SW 1271 (cell line): ENCODE measurements at regions not wholly inside any gene's neighbourhood (a gene's known extent, or its start where the extent isn't known, plus 50 kb on each side); places are given as distances from the start of the nearest gene placed in this dataset.

Experiments used
- DNase-seq, 2 experiments: peaks; one replicate each; lab custom pipeline; 2025; lab: John Stamatoyannopoulos, UW

DNA sequence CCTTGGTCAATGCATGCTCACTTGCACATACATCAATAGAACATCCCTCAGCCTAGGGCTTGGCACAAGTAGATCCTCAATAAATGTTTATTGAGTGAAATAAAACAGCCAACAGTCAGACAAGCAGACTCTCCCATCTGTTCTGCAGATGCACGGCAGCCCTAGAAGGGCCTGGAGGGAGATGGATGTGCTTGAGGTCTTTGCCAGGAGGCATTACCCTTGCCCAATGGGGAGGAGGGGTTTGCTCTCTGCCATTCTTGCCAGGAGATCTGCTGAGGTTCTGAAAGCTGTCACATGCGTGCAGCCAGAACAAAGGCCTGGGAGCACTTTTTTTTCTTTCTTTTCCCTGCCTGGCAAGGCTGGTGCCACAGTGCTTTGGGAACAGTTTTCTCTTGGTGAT is 349.3 kb upstream of the THRB start:
- DNase-seq: no peak

DNA sequence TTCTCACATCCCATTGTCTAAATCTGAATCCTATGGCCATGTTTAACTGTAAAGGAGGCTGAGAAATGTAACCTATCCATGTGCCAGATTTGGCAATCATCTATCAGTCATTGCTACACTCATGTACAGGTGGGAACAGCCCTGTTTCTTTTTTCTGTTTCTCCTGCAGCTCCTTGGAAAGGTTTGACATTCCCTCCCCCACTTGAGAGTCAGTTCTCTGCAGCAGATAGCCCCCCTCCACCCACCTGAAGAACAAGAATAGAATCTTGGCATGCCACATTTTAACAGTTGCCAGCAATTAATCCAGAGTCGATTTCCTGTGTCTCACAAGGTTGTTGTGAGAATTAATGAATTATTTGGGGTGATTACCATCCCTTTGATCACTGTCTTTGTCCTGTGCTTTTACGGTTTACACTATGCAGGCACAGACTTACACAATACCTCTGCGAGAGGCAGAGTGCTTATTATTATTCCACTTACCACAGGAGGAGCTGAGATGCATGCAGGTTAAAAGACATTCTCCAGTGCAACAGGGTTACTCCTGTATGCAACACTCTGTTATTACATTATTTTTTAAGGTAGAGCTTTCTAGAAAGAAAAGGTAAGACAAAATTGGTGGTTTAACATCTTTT is 351.0 kb upstream of the THRB start:
- DNase-seq: no peak

DNA sequence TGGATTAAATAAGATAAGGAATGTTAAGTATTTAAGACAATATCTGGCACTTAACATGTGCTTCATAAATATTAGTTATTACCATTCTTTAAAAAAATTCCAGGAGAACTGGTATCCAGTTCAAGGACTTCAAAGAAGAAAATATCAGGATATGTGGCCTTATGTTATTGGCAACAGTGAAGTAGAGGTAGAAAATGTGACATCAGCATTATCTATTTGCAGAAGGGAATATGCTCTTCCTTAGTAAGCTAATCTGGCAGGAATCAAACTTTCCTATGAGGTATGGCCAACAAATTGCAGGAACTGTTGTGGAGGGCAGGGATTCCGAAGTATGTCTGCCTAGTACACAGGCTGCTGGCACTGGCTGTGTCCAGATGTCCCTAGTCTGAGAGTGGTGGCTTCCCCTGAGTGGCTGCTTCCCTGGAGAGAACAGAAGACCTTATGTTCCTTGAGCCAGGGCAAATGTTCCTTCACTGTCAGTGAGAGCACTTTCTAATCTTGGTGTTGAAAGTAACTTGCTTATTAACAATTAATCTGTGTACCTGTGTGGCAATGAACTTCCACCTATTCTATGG is 351.7 kb upstream of the THRB start:
- DNase-seq: no peak

DNA sequence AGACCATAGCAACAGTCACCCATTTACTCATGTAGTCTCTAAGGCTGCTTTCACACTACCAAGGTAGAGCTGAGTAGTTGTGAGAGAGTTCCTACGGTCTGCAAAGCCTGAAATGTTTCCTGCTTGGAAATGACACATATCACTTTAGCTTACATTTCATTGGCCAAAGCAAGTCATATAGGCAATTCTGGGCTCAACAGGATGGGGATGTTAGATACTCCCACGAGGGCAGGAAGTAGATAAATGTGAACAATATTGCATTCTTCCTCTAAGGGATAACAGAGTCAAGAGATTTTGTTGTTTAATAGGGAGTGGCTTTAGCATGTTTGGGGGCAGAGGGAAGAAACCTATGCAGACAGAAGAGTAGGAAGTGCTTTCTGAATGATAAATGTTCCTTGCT is 355.6 kb upstream of the THRB start:
- DNase-seq: no peak

DNA sequence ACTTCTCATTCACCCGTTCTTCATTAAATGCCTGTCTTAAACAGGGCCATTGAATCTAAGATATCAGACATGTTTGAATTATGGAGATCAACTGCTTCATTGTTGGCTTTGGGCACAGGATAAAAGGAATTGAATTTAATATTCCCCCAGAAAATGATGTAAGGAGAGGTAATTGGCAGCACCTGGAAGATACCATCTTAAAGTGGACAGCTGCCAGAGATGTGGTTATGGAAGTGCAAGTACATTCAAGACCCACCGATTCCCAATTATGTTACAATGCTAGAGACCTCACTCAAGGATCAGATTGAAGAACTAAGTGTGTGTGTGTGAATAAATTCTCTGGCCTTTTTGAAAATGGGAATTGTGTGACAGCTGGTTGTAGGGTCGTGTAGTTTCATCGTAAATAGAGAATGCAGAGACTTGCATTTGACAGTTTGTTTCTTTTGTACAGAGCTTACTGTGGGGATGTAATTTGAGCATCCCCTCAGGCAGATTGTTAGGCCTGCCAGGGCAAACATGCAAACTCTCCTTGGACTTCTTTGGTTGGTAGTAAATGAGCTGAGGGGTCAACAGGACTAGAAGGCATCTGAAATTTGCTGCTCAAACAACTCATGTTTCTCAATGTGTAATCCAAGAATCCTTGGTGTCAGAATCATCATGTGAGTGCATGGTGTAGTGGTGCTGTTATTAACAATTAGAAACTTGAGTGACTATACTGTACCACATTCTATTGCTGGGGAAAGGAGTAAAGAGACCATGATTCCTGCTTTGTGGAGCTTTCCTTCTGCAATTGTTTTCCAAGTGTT is 359.2 kb upstream of the THRB start:
- DNase-seq: no peak

DNA sequence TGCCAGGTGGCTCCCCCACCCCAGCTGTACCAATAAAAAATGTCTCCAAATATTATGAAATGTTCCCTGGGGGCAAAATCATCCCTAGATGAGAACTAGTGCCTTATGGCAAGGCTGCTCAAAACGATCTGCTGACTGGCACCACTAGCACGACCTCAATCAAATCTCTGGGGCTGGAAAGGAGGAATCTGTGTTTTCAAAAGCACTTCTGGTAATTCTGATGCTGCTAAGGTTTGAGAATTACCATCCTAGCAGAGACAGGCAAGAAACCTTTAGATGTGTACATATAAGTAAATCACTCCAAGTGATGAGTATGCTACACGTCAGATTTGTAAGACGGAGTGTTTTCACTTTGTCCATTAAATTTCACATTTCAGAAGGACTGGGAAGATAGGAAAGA is 360.1 kb upstream of the THRB start:
- no peak for DNase-seq

DNA sequence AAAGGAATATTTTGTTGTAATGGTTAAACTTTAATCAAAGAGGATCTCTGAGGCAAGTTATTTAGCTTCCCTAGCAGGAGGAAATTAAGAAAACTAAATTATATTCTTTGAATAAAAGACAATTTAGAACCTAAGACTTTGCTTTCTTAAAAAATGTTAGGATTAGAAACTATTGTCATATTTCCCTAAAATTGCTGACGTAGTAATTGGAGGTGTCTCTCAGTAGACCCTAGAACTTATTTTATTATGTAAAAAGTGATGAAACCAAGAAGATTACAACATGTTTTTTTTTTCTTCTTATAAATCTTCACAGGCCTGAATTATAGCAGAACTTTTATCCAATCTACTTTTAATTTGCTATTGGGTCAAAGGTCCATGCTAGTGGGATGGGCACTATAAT is 363.3 kb upstream of the THRB start:
- DNase-seq: no peak

DNA sequence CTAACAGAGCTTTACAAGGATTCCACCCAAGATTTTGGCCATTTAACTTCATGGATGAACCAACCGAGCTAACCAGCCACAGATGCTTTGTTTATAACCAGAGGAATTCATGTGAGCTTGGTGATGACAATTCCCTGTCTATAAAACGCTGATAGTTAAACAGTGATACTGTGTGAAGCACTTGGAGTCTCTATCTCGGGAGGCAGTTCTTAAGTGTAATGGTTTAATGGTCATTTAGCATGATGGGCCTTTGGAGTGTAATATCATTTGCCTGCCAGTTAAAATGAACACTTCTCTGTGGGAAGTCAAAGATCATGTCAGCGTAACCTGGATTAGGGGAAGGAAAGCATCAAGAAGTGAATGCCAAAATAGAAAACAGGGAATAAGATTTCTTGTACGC is 368.6 kb upstream of the THRB start:
- DNase-seq: no peak

DNA sequence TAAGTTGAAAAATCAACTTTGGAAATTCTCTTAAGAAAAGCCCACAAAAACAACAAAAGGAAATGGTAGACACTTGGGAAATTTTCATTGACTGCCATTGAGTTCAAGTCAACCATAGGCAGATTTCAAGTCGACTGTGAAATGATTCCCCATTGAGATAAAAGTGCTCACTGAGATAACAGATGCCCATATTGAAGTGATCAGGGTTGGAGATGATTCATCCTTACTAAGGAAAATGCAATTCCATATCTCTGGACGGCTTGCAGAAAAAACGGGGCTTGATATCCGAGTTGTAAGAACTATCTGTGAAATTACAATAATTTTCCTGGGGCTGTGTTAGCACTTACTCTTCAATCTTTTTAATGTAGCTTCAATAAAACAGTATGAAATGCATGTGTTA is 373.1 kb upstream of the THRB start:
- no peak for DNase-seq

DNA sequence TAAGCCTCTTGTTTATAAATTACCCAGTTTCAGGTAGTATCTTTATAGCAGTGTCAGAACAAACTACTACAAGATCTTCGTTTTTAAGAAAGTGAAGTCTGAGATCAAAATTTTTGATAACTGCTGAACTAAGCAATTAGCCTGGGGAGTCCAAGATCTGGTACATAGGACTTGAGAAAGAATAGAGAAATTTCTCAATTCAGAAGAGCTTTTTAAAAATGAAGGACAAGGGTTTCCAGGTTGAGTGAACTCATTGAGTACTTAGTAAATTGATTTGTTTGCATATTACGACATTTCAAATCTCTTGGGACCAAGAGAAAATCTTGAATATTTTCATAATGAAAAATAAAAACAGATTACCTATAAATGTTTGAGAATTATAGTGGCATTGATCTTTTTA is 386.6 kb upstream of the THRB start:
- DNase-seq: no peak

DNA sequence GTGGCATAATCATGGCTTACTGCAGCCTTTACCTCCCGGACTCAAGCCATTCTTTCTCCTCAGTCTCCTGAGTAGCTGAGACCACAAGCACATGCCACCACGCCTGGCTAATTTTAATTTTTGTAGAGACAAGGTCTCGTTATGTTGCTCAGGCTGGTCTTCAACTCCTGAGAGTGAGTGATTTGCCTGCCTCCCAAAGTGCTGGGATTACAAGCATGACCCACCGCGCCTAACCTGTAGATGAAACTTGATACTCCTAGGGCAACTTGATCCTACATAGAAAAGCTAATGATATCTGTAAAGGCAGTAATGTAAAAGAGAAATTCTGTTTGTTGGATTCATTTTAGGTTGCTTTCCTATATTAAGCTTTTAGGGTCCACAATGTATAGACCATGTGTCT is 391.9 kb upstream of the THRB start:
- no peak for DNase-seq

DNA sequence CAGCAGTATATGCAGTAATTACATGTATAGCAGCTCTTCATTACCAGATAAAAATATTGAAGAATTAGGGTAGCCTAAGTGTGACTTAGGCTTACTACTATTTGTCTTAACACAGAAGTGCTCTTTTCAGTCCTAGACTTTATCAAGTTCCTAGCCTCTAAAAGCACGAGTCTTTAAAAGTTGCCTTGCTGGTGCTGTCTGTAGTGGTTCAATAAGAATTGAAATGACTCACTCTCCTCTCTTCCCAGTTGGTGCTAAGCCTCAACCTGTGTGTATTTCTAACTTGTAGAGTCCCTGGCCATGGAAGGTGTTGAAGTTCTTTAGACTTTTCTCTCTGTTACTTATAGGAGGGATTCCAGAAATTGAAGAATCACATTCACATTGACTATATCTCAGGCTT is 395.4 kb upstream of the THRB start:
- DNase-seq: no peak

DNA sequence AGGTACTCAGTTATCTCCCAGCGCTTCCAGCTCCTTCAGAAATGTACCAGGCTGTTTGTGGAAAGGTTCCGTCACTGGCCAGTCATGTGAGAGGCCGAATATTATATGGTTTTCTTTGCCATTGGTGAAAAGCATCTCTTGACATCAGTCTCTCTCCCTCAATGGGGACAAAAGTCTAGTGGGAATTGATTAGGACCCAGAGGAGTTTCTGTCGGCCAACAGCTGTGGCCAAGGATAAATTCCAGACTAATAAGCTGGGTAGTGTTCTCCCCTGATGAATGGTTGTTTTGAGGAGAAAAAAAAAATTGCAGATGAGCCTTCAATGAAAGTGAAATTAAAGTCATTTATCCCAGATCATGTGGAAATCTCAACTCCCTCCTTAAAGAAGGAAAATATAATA is 404.7 kb upstream of the THRB start:
- DNase-seq: no peak

DNA sequence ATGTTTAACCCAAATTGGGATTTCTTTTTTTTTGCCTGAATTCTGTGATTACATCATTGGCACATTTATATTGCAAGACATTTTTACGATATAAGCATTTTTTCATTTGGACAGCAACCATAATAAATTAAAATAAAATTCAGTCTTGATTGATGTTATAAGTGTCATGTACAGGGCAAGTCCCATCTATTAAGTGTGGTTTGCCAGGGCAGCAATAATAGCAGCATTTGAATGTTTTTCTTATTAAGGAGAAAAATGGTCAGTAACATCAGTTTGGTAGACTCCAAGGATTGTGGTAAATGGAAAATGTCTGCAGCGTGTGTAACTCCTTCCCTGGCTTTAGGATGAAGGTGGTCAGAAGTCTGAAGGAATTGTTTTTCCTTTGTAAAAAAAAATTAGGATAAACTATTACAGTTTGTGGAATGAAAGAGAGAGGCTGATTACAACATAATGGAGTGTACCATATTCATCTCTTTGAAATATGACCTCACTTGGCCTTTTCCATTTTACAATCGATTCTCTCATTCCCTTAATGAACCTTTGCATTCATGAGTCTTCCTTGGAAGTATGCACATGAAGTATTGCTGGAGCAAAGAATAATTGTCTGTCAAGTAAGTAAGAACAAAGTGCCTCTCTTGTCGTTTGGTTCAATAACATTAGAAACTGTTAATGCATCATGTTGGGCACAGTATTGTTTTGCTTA is 405.4 kb upstream of the THRB start:
- no peak for DNase-seq

DNA sequence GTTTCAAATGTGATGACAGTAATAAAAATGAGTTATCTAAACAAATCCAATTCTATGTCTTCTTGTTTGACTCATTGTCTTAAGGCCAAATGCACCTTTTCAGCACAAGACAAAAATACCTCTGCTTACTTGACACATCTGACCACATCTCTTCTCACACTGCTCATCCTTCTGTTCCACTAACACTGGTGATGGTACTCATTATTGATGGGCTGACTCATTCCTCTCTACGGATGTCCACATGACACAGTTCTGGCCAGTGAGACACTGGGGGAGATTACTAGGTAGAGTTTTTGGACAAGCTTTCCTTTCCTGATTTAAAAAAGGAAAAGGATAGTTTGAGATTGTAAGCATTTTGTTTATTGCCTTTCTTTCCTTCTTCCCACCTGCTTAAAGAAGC is 410.6 kb upstream of the THRB start:
- DNase-seq: no peak

DNA sequence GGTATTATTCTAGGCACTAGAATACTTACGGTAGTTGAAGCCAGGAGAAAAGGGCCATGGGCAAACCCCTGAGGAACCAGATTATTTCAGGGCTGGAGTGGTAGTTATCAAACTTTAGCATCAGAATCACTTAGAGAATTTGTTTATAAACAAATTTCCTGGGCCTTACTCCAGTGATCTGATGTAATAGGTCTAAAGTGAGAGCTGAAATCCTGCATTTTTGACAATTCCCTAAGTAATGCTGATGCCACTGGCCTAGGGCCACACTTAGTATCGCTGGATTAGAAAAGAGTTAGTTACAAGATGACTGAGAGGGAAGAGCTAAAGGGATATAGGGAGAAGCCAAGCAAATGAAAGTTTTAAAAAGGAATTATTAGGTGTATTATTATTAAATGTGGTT is 412.5 kb upstream of the THRB start:
- DNase-seq: no peak

DNA sequence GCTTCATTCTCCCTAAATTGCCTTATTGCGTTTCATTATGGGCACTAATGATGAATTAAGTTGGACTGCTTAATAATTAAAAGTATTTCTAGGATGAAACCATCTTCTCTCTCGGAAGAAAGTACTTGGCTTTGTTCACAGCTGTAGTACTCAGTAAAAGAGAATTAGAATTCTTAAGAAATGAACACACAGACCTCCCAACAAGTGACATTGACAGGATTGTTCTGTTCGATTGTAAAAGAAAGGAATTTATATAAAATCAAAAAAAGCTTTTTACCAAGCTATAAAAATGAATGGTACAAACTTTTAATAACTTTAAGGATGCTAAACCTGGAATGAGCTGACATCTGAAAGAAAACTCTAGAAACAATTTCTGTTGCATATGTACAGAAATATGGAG is 416.4 kb upstream of the THRB start:
- DNase-seq: no peak

DNA sequence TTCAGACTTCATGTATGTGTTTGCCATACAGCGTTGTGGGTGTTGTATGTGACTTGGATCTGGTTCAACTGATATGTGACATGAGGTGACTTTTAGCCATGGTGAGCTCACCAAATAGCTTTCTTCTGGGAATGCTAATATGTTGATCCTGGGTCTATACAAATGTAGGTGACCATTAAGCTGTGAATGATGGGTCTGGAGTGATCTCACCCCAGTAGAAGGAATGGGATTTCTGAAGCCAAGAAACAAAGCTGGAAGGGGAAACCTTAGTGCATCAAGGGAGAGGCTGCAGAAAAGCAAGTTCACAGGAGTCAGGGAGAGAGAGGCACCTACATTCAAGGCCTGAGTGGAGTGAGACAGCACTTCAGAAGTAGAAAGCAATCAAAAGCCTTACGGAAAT is 421.0 kb upstream of the THRB start:
- DNase-seq: no peak

DNA sequence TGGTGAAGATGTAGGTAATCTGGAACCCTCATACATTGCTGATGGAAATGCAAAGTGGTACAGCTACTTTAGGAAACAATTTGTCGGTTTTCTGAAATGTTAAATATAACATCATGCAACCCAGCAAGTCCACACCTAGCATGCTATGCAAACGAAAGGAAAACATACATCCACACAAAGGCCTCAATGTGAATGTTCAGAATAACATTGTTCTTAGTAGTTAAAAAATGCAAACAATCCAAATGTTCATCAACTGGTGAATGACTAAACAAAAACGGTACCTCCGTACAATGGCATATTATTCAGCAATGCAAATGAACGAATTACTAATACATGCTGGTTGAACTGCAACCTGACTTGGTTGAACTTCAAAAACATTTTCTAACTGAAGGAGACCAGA is 423.3 kb upstream of the THRB start:
- no peak for DNase-seq

DNA sequence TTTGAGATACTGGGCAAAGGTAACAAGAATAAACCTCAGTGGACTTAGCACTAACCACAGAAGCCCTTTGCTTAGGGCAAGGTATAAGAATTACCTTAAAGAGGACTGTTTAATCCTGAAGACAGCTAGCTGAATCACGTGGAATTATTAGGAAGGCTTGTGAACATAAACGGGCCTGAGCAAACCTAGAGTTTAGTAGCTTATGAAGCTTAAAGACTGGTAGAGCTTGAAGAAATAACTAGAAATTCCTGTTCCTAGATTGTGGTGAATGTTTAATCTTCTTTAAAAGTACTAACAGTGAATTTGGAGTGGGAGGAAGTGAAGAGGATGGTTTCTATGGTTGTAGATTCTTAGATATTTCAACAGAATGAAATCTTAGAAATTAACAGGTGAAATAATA is 428.9 kb upstream of the THRB start:
- DNase-seq: no peak

DNA sequence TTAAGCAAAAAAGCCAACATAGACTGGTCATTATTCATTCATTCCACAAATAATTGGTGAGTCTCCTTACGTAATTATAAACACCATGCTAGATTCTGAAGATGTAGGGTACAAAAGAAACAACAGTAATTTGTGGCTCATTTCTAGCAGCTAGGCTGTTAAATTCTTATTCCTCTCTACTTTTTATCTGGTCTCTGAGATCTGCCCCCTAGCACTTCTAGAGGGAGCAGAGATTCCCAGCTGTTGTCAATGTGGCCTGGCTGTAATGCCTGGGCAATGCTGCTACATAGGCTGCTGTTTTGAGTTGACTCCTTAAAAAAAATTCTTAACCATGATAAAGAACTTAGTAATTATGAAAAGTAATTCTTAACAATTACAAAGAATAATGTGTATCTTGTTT is 434.9 kb upstream of the THRB start:
- no peak for DNase-seq

DNA sequence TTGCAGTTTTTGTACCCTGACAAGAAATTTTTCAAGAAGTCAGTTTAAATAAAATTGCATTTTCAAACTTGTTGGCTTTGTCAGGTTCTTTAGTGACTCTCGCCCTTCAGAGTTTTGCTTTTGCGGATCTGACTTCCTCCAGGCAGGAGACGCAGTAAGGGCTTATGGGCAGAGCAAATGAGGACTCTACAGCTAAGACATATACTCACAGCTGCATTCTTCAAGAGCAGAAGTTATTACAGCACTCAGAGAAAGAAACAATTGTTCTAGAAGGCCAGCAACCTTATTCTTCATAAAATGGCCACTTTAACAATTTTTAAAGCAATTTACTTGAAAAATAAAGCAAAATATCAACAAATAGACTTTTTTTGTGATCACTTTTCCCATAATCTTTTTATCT is 438.8 kb upstream of the THRB start:
- no peak for DNase-seq

DNA sequence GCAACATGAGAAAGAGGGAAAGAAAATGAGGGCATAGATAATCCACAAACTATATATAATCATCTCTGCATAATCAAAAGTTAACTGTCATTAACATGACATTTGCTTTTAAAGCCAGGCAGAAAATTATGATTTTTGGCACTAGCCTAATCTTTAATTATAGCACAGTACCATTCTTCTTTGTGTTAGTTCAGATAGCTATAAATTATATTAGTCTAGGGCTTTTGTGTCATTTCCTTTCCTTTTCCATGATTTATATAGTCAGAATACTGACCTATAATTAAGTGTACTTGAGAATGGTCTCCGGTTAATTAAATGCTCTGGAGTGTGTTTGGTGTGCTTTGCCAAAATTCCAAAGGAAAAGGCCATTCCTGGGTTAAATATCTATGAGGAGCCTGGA is 441.9 kb upstream of the THRB start:
- no peak for DNase-seq
